ENCODE measurements at regions not wholly inside any gene's neighbourhood (a gene's known extent, or its start where the extent isn't known, plus 50 kb on each side); places are given as distances from the start of the nearest gene placed in this dataset.

DNA sequence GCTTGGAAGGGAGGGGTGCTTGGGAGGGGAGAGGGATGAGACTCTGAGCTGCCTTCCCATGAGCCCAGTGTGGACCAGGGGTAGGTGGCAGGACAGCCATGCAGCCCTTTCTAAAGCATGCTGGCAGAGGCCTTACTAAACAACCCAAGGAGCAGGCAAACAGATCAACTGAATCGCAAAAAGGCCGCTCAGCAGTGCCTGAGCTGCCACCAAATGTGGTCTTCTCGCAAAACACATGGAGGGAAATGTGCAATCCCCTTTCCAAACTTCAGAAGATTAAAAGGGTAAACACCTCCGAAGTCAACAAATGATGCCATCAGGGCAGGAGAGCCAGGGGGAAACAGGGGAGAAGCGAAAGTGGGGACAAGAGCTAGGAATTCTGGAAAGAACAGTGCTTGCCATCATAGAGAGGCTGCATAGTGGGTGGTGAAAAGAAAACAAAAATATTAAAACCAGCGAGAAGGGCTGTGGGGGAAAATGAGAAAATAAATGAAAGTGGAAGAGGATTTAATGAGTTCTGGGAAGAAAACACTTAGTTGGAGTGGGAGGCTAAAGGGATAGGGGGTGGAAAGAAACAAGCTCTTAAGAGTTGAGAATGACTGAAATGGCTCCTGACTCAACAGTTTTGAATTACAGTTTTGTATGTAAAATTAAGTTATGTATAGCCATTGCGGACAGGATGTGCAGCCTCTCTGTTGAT lies 62.2 kb upstream of the ZNF32 start:
- no peak for TF ChIP-seq OSR1 (CRISPR knock-in tag; IDR thresholded peaks at IDR 0.05)
- TF ChIP-seq ZFP30 (CRISPR knock-in tag; IDR thresholded peaks at IDR 0.05) = no peak
- TF ChIP-seq, protein P1, sequence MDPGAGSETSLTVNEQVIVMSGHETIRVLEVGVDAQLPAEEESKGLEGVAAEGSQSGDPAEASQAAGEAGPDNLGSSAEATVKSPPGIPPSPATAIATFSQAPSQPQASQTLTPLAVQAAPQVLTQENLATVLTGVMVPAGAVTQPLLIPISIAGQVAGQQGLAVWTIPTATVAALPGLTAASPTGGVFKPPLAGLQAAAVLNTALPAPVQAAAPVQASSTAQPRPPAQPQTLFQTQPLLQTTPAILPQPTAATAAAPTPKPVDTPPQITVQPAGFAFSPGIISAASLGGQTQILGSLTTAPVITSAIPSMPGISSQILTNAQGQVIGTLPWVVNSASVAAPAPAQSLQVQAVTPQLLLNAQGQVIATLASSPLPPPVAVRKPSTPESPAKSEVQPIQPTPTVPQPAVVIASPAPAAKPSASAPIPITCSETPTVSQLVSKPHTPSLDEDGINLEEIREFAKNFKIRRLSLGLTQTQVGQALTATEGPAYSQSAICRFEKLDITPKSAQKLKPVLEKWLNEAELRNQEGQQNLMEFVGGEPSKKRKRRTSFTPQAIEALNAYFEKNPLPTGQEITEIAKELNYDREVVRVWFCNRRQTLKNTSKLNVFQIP (CRISPR knock-in tag; IDR thresholded peaks at IDR 0.05; ENCODE audit: borderline replicate concordance, low read depth) = no peak
- no peak for TF ChIP-seq RARB (CRISPR knock-in tag; IDR thresholded peaks at IDR 0.05)
- no peak for TF ChIP-seq ESRRG (CRISPR knock-in tag; IDR thresholded peaks at IDR 0.05)
- TF ChIP-seq ARNTL (CRISPR knock-in tag; IDR thresholded peaks at IDR 0.05; ENCODE audit: borderline replicate concordance, low read depth) = no peak
- TF ChIP-seq ZFP3 (CRISPR knock-in tag; IDR thresholded peaks at IDR 0.05) = no peak
- no peak for TF ChIP-seq BACH2 (CRISPR knock-in tag; IDR thresholded peaks at IDR 0.05; ENCODE audit: borderline replicate concordance)
- TF ChIP-seq, protein P2, sequence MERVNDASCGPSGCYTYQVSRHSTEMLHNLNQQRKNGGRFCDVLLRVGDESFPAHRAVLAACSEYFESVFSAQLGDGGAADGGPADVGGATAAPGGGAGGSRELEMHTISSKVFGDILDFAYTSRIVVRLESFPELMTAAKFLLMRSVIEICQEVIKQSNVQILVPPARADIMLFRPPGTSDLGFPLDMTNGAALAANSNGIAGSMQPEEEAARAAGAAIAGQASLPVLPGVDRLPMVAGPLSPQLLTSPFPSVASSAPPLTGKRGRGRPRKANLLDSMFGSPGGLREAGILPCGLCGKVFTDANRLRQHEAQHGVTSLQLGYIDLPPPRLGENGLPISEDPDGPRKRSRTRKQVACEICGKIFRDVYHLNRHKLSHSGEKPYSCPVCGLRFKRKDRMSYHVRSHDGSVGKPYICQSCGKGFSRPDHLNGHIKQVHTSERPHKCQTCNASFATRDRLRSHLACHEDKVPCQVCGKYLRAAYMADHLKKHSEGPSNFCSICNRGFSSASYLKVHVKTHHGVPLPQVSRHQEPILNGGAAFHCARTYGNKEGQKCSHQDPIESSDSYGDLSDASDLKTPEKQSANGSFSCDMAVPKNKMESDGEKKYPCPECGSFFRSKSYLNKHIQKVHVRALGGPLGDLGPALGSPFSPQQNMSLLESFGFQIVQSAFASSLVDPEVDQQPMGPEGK (CRISPR knock-in tag; IDR thresholded peaks at IDR 0.05; ENCODE audit: borderline replicate concordance) = no peak
- TF ChIP-seq ZNF70 (CRISPR knock-in tag; IDR thresholded peaks at IDR 0.05) = no peak
- TF ChIP-seq, protein P3, sequence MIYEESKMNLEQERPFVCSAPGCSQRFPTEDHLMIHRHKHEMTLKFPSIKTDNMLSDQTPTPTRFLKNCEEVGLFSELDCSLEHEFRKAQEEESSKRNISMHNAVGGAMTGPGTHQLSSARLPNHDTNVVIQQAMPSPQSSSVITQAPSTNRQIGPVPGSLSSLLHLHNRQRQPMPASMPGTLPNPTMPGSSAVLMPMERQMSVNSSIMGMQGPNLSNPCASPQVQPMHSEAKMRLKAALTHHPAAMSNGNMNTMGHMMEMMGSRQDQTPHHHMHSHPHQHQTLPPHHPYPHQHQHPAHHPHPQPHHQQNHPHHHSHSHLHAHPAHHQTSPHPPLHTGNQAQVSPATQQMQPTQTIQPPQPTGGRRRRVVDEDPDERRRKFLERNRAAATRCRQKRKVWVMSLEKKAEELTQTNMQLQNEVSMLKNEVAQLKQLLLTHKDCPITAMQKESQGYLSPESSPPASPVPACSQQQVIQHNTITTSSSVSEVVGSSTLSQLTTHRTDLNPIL (CRISPR knock-in tag; IDR thresholded peaks at IDR 0.05; ENCODE audit: low read depth) = no peak

All from SK-N-SH treated with all-trans-retinoic acid at 6 μM for 48 hours (cell line).